HuH-7.5 (cell line): ENCODE measurements at regions not wholly inside any gene's neighbourhood (a gene's known extent, or its start where the extent isn't known, plus 50 kb on each side); places are given as distances from the start of the nearest gene placed in this dataset.
"Not testable (repeated sequence)": the region's sequence is repeated elsewhere in the genome, so short reads cannot be mapped to it uniquely, and the experiment has no call there.

Source experiments
- DNase-seq: peaks from one replicate; pipeline ENCODE4 v3.0.0; 2011; ENCODE audit warnings: low spot score

DNA sequence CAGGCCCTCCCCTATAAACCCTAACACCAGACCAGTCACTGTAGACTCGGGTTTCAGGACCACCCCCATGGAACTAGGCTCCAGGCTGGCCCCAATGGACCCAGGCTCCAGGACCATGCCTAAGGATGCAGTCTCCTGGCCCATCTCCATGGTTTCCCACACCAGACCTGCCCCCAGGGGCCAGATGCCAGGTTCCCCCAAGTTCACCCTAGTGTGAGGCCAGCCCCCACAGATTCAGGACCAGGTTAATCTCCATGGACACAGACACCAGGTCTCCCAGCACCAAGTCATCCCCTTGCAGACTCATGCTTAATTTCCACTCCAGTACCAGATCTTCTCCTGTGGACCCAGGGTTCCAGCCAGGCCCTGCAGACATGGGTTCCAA lies 103.8 kb upstream of the LANCL2 start:
- no peak for DNase-seq

DNA sequence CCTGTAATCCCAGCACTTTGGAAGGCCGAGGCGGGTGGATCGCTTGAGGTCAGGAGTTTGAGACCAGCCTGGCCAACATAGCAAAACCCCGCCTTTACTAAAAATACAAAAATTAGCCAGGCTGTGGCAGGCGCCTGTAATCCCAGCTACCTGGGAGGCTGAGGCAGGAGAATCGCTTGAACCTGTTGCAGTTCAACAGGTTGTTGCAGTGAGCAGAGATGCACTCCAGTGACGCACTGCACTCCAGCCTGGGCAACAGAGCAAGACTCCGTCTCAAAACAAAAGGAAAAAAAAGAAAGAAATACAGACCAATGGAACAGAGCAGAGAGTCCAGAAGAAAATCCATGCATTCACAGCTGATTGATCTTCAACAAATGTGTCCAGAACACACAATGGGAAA lies 99.8 kb upstream of the LANCL2 start:
- DNase-seq, result not testable (repeated sequence)

DNA sequence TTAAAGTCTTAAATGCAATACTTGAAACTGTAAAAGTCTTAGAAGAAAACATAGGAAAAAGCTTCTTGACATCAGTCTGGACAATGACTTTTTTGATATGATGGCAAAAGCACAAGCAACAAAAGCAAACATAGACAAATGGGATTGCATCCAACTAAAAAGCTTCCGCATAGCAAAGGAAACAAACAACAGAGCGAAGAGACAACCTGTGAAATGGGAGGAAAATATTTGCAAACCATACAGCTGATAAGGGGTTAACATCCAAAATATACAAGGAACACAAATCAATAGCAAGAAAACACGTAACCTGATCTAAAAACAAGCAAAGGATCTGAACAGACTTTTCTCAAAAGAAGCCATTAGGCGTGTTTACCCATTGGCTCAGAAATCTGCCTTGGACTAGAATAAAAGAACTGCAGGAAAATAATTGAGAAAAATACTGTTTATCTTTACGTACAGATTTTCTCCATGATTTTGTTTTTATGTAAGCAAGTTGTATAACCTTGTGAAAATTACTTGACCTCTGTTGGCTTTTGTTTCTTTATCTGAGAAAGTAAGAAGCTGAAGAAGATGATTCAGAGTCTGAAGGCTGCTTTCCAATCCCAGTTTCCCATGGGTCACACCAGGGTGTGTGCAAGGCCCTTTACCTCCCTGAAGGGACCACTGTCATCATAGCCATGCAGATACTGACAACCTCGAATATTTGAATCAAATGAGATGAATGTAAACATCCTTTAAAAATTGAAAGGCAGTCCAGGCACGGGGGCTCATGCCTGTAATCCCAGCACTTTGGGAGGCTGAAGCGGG lies 99.1 kb upstream of the LANCL2 start:
- DNase-seq, result no peak

DNA sequence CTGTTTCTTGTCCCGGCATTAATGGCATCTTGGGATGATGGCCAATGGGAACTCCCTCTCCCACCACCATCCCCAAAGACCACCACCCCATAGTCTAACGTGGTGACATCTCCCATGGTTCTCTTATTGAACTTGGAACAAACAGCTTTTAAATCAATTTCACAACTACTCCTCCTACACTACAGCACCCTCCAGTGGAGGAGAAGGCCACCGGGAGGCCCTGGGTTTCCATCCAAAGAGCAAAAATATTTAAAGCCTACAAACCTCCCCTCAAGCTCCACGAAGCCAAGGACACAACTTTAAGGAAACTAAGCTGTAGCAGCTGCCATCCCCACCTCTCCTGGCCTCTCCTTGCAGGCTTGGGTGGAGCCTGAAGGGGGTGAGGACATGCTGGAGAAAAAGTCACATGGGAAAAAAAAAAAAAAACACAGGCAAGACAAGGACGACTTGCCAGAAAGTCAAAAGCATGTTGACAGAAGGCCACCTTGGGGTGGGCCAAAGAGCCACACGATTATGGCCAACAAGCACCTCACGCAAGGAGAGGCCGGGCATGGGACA lies 94.0 kb upstream of the LANCL2 start:
- no peak for DNase-seq

DNA sequence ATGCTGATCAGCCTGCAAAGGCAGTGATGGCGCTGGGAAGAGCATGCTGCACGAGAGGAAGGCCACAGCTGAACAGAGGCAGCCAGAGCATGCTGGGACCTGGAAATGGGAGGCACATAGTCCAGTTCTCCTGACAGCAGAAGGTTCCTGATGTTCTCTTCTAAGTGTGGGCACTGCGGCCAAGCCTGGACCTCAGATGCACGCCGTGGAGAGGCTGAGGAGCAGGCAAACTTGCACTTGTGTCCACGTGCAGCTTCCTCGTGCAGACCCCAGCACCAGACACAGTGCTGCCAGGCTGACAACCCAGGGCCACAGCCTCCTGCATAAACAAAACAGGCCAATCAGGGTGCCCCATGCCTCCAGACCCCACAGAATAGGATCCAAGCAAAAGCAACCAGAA lies 93.5 kb upstream of the LANCL2 start:
- no peak for DNase-seq

DNA sequence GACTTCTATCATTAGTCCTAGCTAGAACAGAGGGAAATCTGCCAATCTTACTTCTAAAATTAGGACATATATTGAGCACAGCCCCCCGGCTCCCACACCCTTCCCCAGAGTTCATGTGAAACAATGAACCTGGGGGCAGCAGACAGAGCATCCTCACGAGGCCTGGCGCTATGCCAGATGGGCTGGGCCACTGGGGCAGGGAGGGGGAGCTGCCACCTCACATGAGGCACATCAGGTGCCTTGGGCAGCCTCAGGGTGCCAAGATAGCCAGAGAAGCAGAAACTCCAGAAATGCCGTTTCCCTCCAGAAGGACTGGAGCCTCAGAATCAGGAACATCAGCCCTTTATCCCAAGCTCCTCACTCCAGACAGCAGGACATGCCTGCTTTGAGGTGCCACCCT lies 92.8 kb upstream of the LANCL2 start:
- DNase-seq, result no peak

DNA sequence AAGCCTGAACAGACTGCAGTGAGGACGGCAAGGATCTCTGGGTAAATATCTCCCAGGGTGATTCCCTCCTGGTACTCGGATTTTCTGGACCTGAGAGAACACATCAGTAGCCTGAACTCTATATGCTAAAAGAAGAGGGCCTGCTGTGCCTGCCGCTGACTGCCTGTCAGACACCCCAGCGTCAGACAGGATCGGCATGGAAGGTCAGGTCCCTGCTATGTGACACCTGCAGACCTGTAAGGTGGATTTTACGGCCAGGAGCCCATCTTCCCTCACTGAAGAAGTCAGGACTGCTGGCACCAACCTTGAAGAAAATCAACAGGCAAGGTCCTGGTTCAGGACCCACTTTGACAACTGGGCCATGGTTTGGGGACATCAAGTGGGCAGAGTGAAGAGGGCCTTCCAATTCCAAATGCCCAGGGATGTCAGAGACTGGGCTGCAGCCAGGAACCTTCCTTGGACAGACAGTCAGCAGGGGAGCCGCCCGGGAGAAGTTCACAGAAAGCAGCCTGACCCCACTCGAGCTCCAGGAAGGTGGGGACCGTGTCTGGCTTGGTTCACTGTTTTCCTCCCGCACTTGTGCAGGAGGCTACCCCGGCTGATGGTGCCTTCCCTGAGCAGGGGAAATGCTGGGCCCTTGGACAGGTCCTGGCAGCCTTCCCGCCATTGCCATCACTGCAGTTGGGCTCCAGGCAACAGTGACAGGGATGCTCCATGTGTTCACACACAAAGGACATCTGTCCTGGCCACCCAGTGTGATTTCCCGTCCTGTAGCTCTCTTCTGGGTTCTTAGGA lies 91.8 kb upstream of the LANCL2 start:
- no peak for DNase-seq

DNA sequence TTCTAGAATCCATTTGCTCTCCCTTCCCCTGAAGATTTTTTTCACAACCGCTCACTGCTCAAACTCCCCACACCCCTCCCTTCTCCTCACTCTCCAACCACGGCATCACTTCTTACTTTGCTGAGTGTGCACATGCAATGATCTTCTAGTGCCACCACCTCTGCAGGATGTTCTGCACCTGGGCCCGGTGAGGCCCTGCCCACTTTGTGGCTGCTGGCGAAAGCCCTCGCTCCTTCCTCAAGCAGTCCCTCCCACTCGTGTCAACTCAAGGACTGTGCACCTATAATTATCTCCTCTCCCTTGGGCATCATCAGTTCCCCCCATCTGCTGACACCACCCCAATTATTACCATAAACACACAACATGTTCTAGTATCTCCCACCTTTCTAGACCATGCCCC lies 91.0 kb upstream of the LANCL2 start:
- no peak for DNase-seq

DNA sequence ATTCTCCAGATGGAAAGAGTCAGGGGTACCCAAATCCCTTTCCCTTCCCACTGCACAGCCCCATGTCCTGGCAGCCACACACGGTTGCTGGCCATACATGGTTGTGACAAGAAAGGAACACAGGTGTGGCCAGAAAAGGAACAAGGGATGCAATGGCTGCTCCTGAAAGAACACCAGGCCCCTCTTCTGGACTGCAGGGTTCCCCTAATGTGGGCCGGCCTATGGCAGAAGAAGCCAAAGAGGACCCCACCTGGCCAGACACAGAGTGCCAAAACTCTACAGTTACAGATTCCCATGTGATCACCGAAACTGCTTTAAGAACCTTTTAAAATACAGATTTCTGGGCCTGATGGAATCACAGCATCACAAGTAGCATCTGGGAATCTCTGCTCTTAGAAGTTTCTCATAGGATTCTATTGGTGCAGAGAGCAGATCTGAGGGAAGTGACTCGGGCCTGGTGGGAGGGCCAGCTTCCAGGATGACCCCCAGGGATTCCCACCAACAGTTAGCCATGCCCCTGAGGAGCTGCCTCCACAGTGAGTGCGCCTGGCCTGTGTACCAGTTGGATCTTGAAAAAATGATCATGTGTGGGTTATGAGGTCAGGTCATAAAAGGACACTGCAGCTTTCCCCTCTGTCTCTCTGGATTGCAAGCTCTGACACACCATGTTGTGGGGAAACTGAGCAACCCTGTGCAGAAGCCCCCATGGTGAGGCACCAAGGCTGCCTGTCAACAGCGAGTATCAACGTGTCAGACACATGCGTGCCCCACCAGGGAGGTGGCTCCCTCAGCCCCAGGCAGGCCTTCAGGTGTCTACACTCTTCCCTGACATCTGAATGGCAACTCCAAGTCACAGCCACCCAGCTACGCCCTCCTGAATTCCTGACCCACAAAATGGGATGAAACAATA lies 89.6 kb upstream of the LANCL2 start:
- no peak for DNase-seq

DNA sequence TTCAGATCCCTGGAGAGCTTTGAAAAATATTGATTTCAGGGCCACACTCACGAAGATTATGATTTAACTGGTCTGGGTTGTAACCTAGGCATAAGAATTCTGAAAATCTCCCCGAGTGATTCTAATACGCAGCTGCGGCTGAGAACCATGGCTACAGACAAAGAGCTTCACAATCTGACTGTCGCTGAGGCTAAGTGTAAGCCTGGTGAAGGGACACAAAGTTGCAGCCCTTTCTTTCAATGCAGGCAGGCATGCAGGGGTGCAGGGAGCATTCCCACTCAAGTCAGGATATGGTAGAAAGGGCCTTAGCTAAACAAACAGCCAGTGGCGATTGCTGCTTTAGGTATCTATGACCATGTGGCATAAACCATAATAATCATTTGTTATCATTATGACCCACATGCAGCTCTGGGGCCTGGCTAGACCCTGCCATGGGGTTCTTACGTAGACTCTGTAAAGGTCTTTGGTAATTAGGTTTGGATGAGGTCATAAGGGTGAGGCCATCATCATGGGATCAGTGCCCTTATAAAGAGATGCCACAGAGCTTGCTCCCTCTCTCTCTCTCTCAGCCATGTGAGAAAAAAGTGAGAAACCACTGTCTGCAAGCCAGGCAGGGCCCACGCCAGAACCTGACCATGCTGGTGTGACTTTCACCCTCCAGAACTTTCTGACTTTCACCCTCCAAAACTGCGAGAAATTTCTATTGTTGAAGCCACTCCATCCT lies 88.4 kb upstream of the LANCL2 start:
- DNase-seq, result no peak

DNA sequence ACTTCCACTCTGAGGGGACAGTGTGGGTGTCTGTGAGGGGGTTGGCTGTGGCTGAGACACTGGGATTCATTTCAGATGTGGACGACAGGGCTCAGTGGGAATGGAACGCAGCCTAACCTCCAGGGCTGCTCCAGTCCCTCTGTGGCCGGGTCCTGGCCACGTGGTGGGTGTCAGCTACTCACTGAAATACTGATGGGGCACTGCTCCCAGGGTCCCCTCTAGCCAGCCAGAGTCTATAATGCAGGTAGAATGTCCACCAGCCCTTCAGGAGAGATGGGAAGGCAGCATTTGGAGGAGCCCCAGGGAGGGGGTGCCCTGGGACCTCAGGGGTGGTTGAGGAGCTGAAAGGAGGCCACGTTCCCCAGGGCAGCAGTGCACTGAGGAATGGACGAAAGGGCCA lies 87.2 kb upstream of the LANCL2 start:
- no peak for DNase-seq

DNA sequence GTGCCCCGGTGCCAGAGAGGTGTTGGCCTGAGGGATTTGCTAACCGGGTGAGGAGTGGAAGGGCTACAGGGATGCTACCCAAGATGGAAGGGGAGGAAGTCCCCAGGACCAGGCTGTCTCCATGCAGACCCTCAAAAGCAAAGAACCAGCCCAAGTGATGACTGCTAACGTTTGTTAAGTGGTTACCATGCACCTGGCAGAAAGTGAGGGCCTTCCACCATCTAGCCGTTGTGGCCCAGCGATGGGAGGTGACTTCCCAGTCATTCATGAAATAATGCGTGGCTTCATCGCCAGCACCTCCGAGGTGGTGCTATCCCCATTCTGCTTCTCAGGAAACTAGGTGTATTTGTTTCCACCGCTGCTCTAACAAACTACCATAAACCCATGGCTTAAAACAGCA lies 86.8 kb upstream of the LANCL2 start:
- no peak for DNase-seq

DNA sequence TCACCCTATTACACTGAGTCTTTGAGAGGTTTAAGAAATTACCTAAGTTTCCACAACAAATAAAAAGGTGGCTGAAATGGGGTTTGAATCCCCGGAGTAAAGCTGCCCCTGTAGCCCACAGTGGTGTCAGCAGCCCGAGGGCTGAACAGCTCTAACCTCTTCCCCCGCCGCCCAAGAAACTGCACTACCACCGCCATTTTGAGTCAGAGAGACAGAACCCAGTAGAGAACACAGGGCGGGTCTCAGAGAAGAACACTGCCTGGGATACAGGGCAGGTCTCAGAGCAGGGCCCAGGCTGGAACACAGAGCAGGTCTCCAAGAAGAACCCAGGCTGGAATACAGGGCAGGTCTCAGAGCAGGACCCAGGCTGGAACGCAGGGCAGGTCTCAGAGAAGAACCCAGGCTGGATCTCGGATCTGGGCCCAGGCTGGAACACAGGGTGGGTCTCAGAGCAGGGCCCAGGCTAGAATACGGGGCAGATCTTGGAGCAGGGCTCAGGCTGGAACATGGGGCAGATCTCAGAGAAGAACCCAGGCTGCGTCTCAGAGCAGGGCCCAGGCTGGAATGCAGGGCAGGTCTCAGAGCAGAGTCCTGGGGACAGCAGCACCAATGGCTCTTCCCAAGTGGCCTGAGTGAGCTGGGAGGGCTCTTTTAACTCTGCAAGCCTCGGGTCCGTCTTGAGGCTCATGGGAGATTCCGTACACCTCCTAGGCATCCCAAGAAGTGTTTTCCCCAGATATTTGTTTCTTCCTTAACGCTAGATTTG lies 85.9 kb upstream of the LANCL2 start:
- no peak for DNase-seq

DNA sequence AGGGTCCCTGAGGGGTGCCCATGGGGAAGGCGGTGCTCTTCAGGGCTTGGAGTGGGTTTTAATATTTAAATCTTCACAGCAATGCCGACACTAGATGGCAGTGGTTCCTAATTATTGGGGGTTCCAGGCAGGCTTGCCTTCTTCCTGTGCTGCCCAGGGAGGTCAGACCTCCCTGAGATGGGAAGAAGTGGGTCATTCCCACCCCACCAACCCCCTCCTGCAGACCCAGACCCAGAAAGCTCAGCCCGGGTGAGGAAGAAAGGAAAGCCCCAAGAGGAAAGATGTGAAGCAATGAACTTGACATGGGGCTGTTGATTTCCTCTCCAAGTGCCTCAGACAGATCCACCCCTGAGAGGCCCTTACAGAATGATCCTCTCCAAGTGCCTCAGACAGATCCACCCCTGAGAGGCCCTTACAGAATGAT lies 85.1 kb upstream of the LANCL2 start:
- peak; percentile 52 for DNase-seq

DNA sequence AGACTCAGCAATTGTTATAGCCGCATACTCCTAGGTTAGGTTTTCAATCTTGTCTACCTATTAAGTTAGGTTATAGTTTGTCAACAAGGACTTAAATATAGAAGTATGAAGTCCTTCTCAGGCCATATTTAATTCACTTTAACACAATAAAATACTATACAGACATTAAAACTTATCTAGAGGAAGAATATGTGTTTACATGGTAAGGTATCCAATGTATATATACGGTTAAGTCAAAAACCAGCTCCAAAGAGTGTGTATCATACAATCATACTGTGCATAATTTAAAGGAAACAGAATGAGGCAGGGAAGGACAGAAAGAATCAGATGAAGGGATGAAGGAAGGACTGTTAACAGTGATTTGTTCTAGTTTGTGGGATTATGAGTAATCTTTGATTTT lies 79.5 kb upstream of the LANCL2 start:
- DNase-seq, result no peak

DNA sequence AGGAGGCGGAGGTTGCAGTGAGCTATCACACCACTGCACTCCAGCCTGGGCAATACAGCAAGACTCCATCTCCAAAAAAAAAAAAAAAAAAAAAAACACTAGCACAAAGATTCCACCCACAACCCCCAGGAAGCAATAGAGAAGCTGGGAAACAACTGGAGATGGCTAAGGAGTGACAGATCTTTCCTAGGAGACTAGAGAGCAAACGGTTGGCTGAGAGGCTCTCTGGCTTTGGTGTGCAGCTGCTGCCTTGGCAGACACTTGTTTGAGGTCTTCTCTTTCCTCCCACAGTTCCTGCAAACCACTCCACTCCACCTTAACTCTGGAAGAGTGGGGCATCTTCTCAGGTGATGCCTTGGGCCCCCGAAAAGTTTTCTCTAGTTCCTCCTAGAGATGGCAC lies 78.5 kb upstream of the LANCL2 start:
- DNase-seq, result no peak

DNA sequence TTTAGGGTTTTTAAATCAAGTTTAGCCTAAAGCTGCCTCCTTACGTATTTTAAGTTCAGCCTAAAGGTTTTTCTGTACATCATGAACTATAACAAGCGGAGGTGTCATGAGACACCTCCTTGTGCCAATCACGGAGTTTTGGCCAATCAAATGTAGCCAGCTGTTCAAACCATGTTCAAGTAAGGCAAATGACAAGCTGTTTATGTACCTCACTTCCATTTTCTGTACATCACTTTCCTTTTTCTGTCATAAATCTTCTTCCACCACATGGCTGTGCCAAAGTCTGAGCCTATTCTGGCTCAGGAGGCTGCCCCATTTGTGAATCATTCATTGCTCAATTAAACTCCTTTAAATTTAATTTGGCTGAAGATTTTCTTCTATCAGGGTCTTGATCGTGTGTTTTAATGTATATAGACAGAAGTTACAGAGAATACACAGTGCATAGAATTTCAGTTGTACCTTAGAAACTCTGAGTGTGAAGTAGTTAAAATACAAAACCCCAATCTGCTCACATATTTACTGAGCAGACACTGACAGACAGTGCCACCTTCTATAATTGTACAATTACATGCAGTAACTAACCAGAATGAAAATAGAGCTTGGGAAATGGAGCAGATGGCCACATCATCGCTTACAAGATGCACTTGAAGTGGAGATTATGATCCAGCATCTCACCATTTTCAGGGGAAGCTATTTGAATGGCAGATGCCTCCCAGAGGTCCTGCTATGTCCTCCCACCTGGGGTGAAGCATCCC lies 76.9 kb upstream of the LANCL2 start:
- no peak for DNase-seq

DNA sequence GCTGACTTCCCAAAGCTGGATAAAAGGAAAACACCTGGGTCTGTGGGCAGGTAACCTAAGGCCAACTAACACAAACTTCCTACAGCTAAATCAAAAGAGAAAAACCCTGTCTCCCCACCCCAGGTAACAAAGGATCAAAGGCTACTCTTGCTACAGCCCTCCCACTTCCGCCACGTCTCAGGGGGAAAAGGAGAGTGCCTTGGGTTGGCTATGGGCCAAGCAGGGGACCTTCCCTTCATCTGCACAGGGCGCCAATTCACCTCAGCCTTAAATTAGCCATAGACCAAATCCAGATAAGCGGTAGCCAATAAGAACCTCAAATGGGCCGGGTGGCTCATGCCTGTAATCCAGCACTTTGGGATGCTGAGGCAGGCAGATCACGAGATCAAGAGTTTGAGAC lies 69.1 kb upstream of the LANCL2 start:
- DNase-seq, result no peak

DNA sequence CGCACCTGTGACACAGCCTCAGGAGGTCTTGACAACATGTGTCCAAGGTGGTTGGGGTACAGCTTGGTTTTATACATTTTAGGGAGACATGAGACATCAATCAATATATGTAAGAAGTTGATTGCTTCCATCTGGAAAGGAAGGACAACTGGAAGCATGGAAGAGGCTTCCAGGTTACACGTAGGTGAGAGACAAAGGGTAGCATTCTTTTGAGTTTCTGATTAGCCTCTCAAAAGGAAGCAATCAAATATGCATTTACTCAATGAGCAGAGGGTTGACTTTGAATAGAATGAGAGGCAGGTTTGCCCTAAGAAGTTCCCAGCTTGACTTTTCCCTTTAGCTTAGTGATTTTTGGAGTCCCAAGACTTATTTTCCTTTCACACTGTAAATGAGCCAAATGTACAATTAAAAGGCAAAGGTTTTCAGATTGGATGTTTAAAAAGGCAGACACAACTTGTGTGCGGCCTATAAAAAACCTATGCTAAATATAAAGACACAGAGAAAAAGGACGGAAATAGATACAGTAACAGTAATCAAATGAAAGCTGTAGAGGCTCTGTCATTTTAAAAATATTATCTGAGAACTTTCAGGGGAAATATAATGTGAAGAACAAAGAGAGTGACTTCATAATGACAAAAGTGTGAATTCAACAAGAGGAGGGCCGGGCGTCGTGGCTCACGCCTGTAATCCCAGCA lies 65.7 kb upstream of the LANCL2 start:
- no peak for DNase-seq
